ENCODE measurements at regions not wholly inside any gene's neighbourhood (a gene's known extent, or its start where the extent isn't known, plus 50 kb on each side); places are given as distances from the start of the nearest gene placed in this dataset.
"Not testable (repeated sequence)": the region's sequence is repeated elsewhere in the genome, so short reads cannot be mapped to it uniquely, and the experiment has no call there.

- Histone ChIP-seq H3K27me3 (ENCODE audit: control insufficient read depth, insufficient read depth, low read length) (no peaks in the 10 kb centered on the region), H3K4me3 (ENCODE audit: low read depth, low read length) (no peak overlapping the region), H3K36me3 (ENCODE audit: control insufficient read depth, insufficient read depth, low read length) (no peaks in the 10 kb centered on the region), H3K9me3 (ENCODE audit: control insufficient read depth in 2 of 2, low read length in 2 of 2) (no peaks in the 10 kb centered on the region), H3K27ac (ENCODE audit: insufficient read depth, low read length, poor library complexity, severe bottlenecking) (no peak overlapping the region), H3K4me1 (ENCODE audit: control insufficient read depth, insufficient read depth, low read length, poor library complexity, severe bottlenecking) (no peaks in the 10 kb centered on the region)
- DNase-seq (no peak), ATAC-seq (ENCODE audit: low read depth in 2 of 2) (no peak)
- Mint-ChIP-seq H3K4me1 (no peaks in the 10 kb centered on the region), H3K27me3 (no peaks in the 10 kb centered on the region), H3K4me3 (no peak overlapping the region), H3K9me3 (peaks cover 0 to 2% (median 0%) of the 10 kb centered on the region in 7 donors), H3K36me3 (no peaks in the 10 kb centered on the region), H3K27ac (no peak overlapping the region)
Measured at GRCh38 chr2:49767316-49767715, 613.0 kb upstream of the FSHR start.

DNA sequence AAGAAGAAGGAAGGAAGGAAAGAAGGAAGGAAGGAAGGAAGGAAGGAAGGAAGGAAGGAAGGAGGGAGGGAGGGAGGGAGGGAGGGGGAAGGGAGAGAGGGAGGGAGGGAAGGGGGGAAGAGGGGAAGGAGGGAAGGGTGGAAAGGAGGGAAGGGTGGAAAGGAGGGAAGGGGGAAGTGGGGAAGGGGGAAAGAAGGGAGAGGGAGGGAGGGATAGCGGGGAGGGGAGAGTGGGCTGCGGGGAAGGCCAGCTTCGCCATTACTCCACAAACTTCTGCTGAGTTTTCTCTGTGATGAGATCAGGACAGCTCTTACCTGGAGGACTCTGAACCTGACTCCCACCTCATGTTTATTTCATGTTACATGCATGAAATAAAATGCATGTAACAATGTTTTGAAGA lies 601.5 kb upstream of the FSHR start:
- ATAC-seq (ENCODE audit: low read depth in 2 of 2): no peak

GRCh38 chr2:49754381-49754780 lies 600.1 kb upstream of the FSHR start:
- Mint-ChIP-seq H3K9me3 (peaks cover 0 to 4% (median 3%) of the 10 kb centered on the region in 7 donors), H3K27me3 (no peaks in the 10 kb centered on the region), H3K4me1 (no peaks in the 10 kb centered on the region), H3K4me3 (no peak overlapping the region), H3K27ac (no peak overlapping the region), H3K36me3 (no peaks in the 10 kb centered on the region)
- ATAC-seq (ENCODE audit: low read depth in 2 of 2) (no peak), DNase-seq (no peak)
- Histone ChIP-seq H3K9me3 (ENCODE audit: control insufficient read depth in 2 of 2, low read length in 2 of 2) (peaks cover 0 to 2% of the 10 kb centered on the region in 2 experiments), H3K4me3 (ENCODE audit: low read depth, low read length) (no peak overlapping the region), H3K27ac (ENCODE audit: insufficient read depth, low read length, poor library complexity, severe bottlenecking) (no peak overlapping the region), H3K27me3 (ENCODE audit: control insufficient read depth, insufficient read depth, low read length) (no peaks in the 10 kb centered on the region), H3K4me1 (ENCODE audit: control insufficient read depth, insufficient read depth, low read length, poor library complexity, severe bottlenecking) (no peaks in the 10 kb centered on the region), H3K36me3 (ENCODE audit: control insufficient read depth, insufficient read depth, low read length) (no peaks in the 10 kb centered on the region)

More for the DNA sequence above, 601.5 kb upstream of the FSHR start:
- Histone ChIP-seq H3K4me3 (ENCODE audit: low read depth, low read length) (no peak overlapping the region), H3K27ac (ENCODE audit: insufficient read depth, low read length, poor library complexity, severe bottlenecking) (no peak overlapping the region), H3K36me3 (ENCODE audit: control insufficient read depth, insufficient read depth, low read length) (no peaks in the 10 kb centered on the region), H3K27me3 (ENCODE audit: control insufficient read depth, insufficient read depth, low read length) (no peaks in the 10 kb centered on the region), H3K9me3 (ENCODE audit: control insufficient read depth in 2 of 2, low read length in 2 of 2) (no peaks in the 10 kb centered on the region), H3K4me1 (ENCODE audit: control insufficient read depth, insufficient read depth, low read length, poor library complexity, severe bottlenecking) (no peaks in the 10 kb centered on the region)
- no peak for DNase-seq
- Mint-ChIP-seq H3K27me3 (no peaks in the 10 kb centered on the region), H3K27ac (no peak overlapping the region), H3K36me3 (no peaks in the 10 kb centered on the region), H3K4me1 (no peaks in the 10 kb centered on the region), H3K9me3 (peaks cover 0 to 4% (median 0%) of the 10 kb centered on the region in 7 donors), H3K4me3 (no peak overlapping the region)

- Mint-ChIP-seq H3K9me3 (peaks cover 0 to 5% (median 3%) of the 10 kb centered on the region in 7 donors), H3K27me3 (no peaks in the 10 kb centered on the region), H3K4me1 (no peaks in the 10 kb centered on the region), H3K27ac (no peak overlapping the region), H3K4me3 (no peak overlapping the region), H3K36me3 (no peaks in the 10 kb centered on the region)
- Histone ChIP-seq H3K4me3 (ENCODE audit: low read depth, low read length) (no peak overlapping the region), H3K9me3 (ENCODE audit: control insufficient read depth in 2 of 2, low read length in 2 of 2) (peaks cover 0 to 2% of the 10 kb centered on the region in 2 experiments), H3K27ac (ENCODE audit: insufficient read depth, low read length, poor library complexity, severe bottlenecking) (no peak overlapping the region), H3K36me3 (ENCODE audit: control insufficient read depth, insufficient read depth, low read length) (no peaks in the 10 kb centered on the region), H3K27me3 (ENCODE audit: control insufficient read depth, insufficient read depth, low read length) (no peaks in the 10 kb centered on the region), H3K4me1 (ENCODE audit: control insufficient read depth, insufficient read depth, low read length, poor library complexity, severe bottlenecking) (no peaks in the 10 kb centered on the region)
- ATAC-seq (ENCODE audit: low read depth in 2 of 2) (no peak), DNase-seq (no peak)
Measured at GRCh38 chr2:49753344-49753985, 599.1 kb upstream of the FSHR start.

DNA sequence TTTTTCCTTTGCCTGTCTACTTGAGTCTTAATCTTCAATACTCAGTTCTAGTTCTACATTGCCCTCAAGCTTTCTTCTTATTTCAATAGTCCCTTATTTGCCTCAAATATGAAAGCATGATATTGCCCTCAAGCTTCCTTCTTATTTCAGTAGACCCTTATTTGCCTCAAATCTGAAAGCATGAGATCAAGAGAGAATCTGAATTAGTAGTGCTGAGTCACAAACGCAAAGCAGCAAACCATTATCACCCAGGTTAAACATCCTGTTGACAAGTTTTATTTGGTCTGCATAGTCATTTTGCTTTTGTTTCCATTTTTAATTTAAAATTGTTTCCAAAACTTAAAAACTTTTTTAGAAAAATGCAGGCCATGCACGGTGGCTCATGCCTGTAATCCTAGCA lies 583.3 kb upstream of the FSHR start:
- Histone ChIP-seq H3K9me3 (ENCODE audit: control insufficient read depth in 2 of 2, low read length in 2 of 2) (no peaks in the 10 kb centered on the region), H3K27ac (ENCODE audit: insufficient read depth, low read length, poor library complexity, severe bottlenecking) (no peak overlapping the region), H3K27me3 (ENCODE audit: control insufficient read depth, insufficient read depth, low read length) (no peaks in the 10 kb centered on the region), H3K36me3 (ENCODE audit: control insufficient read depth, insufficient read depth, low read length) (no peaks in the 10 kb centered on the region), H3K4me1 (ENCODE audit: control insufficient read depth, insufficient read depth, low read length, poor library complexity, severe bottlenecking) (no peaks in the 10 kb centered on the region), H3K4me3 (ENCODE audit: low read depth, low read length) (no peak overlapping the region)
- Mint-ChIP-seq H3K27me3 (no peaks in the 10 kb centered on the region), H3K4me1 (no peaks in the 10 kb centered on the region), H3K9me3 (peaks cover 0 to 16% (median 6%) of the 10 kb centered on the region in 7 donors), H3K36me3 (no peaks in the 10 kb centered on the region), H3K4me3 (no peak overlapping the region), H3K27ac (no peak overlapping the region)
- no peak for DNase-seq
- ATAC-seq (ENCODE audit: low read depth in 2 of 2): no peak

GRCh38 chr2:49732924-49733323 lies 578.6 kb upstream of the FSHR start:
- H3K4me3 ChIP-seq (ENCODE audit: low read depth, low read length); ATAC-seq (ENCODE audit: low read depth in 2 of 2); H3K27ac Mint-ChIP-seq; H3K4me3 Mint-ChIP-seq; H3K27me3 Mint-ChIP-seq; H3K4me1 ChIP-seq (ENCODE audit: control insufficient read depth, insufficient read depth, low read length, poor library complexity, severe bottlenecking); H3K36me3 ChIP-seq (ENCODE audit: control insufficient read depth, insufficient read depth, low read length); H3K4me1 Mint-ChIP-seq; H3K9me3 ChIP-seq (ENCODE audit: control insufficient read depth in 2 of 2, low read length in 2 of 2); H3K36me3 Mint-ChIP-seq; DNase-seq; H3K27ac ChIP-seq (ENCODE audit: insufficient read depth, low read length, poor library complexity, severe bottlenecking); H3K27me3 ChIP-seq (ENCODE audit: control insufficient read depth, insufficient read depth, low read length): not testable (repeated sequence)
- H3K9me3 Mint-ChIP-seq: peaks cover 0 to 22% (median 10%) of the 10 kb centered on the region in 7 donors

DNA sequence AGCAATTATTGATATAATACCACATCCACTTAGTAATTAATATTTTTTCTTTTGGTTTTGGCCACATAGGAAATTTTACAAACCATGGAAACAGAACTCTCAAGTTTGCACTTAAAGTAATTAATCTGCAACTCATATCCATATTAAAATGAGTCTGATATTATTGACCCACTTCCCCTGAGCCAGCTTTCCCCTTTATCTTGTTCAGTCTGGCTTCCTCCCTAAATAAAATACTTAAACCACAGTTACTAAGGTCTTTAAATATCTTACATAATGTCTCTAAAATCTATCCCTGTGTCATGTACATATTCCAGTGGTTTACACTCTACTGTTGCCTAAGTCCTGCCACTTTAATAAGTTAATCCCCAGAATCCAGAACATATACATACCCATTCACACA lies 564.9 kb upstream of the FSHR start:
- no peaks in the 10 kb centered on the region for H3K4me1 ChIP-seq (ENCODE audit: control insufficient read depth, insufficient read depth, low read length, poor library complexity, severe bottlenecking)
- DNase-seq (no peak), ATAC-seq (ENCODE audit: low read depth in 2 of 2) (no peak)
- no peaks in the 10 kb centered on the region for H3K36me3 ChIP-seq (ENCODE audit: control insufficient read depth, insufficient read depth, low read length)
- no peaks in the 10 kb centered on the region for H3K27me3 ChIP-seq (ENCODE audit: control insufficient read depth, insufficient read depth, low read length)
- no peak overlapping the region for H3K27ac ChIP-seq (ENCODE audit: insufficient read depth, low read length, poor library complexity, severe bottlenecking)
- no peak overlapping the region for H3K4me3 ChIP-seq (ENCODE audit: low read depth, low read length)
- Mint-ChIP-seq H3K27ac (no peak overlapping the region), H3K4me3 (no peak overlapping the region), H3K36me3 (no peaks in the 10 kb centered on the region), H3K4me1 (no peaks in the 10 kb centered on the region), H3K27me3 (no peaks in the 10 kb centered on the region), H3K9me3 (peaks cover 0 to 9% (median 2%) of the 10 kb centered on the region in 7 donors)
- no peaks in the 10 kb centered on the region for H3K9me3 ChIP-seq (ENCODE audit: control insufficient read depth in 2 of 2, low read length in 2 of 2)

DNA sequence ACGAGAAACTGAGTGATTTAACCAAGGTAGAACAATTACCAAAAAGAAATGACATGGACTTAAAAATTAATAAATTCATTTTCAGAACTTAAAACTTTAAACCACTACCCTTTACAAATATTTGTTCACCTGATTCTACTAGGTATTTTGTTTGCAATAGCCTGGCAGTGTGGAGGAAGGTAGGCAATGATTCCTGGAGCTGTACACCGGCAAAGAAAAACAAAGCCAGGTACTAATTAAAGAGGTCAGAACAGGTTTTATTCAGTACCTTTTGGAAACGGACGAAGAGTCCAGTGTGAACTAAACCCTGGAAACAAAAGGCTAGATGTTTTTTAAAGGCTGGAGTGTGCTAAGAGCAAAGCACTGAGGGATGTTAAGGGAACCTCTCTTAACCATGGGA lies 561.3 kb upstream of the FSHR start:
- DNase-seq: no peak
- no peaks in the 10 kb centered on the region for H3K4me1 ChIP-seq (ENCODE audit: control insufficient read depth, insufficient read depth, low read length, poor library complexity, severe bottlenecking)
- Mint-ChIP-seq H3K27me3 (no peaks in the 10 kb centered on the region), H3K4me3 (no peak overlapping the region), H3K36me3 (no peaks in the 10 kb centered on the region), H3K27ac (no peak overlapping the region), H3K4me1 (no peaks in the 10 kb centered on the region), H3K9me3 (peaks cover 0 to 13% (median 2%) of the 10 kb centered on the region in 7 donors)
- H3K27me3 ChIP-seq (ENCODE audit: control insufficient read depth, insufficient read depth, low read length): no peaks in the 10 kb centered on the region
- H3K36me3 ChIP-seq (ENCODE audit: control insufficient read depth, insufficient read depth, low read length): no peaks in the 10 kb centered on the region
- no peak overlapping the region for H3K4me3 ChIP-seq (ENCODE audit: low read depth, low read length)
- no peaks in the 10 kb centered on the region for H3K9me3 ChIP-seq (ENCODE audit: control insufficient read depth in 2 of 2, low read length in 2 of 2)
- no peak for ATAC-seq (ENCODE audit: low read depth in 2 of 2)
- H3K27ac ChIP-seq (ENCODE audit: insufficient read depth, low read length, poor library complexity, severe bottlenecking): no peak overlapping the region
